ENCODE measurements at regions not wholly inside any gene's neighbourhood (a gene's known extent, or its start where the extent isn't known, plus 50 kb on each side); places are given as distances from the start of the nearest gene placed in this dataset.

DNA sequence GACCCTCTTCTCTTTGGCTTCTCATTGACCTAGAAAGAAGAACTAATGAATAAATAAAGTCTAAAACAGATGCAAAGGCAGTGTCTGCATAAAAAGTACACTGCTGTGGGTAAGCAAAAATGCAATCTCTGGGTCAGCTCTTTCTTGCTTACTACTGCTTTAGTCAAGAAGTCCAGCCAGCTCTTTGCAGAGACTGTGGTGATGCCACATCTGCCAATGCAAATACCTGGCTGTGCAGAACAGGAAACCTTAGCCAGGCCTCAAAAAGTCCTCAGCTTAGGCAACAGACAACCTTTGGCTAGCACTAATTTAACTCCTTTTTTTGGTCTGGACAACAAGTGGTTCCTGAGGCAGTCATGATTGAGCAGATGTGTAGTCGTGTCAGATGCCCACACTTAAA, 73.6 kb upstream of the RND3 start:
- no peak overlapping the region for H3K27ac Mint-ChIP-seq
- H3K56ac ChIP-seq (ENCODE audit: insufficient read length, low read depth, low read length), result no peak overlapping the region
- H3K23me2 ChIP-seq (ENCODE audit: insufficient read length, low read depth, low read length, poor library complexity, severe bottlenecking), result no peaks in the 10 kb centered on the region
- H3K79me2 ChIP-seq (ENCODE audit: insufficient read depth, low read length), result no peaks in the 10 kb centered on the region
- no peak overlapping the region for H2BK5ac ChIP-seq (ENCODE audit: insufficient read length, low read length)
- H3K27ac ChIP-seq (ENCODE audit: insufficient read length, low read depth, low read length), result no peak overlapping the region
- no peak overlapping the region for H2AFZ ChIP-seq (ENCODE audit: low read length)
- H3K14ac ChIP-seq (ENCODE audit: insufficient read depth, low read length), result no peak overlapping the region
- H3K4me2 ChIP-seq (ENCODE audit: insufficient read depth, insufficient read length, low read length), result no peak overlapping the region
- no peak overlapping the region for H3K18ac ChIP-seq (ENCODE audit: insufficient read length, low read depth, low read length)
- DNase-seq, result no peak
- no peak overlapping the region for H4K91ac ChIP-seq (ENCODE audit: insufficient read length, low read depth, low read length)
- H3K27me3 ChIP-seq (ENCODE audit: insufficient read depth, low read length), result no peaks in the 10 kb centered on the region
- H2AK5ac ChIP-seq (ENCODE audit: insufficient read length, low read length), result no peak overlapping the region
- H2BK12ac ChIP-seq (ENCODE audit: insufficient read length, low read depth, low read length), result no peak overlapping the region
- H4K20me1 ChIP-seq (ENCODE audit: control insufficient read depth, insufficient read depth, insufficient read length), result no peaks in the 10 kb centered on the region
- no peaks in the 10 kb centered on the region for H3K36me3 Mint-ChIP-seq (ENCODE audit: insufficient read depth in 1 of 3, low read depth in 3 of 3)
- no peaks in the 10 kb centered on the region for H3K4me1 ChIP-seq (ENCODE audit: insufficient read depth, low read length)
- H3K4ac ChIP-seq (ENCODE audit: low read depth, low read length), result no peak overlapping the region
- peaks cover 9 to 11% of the 10 kb centered on the region in 2 experiments for H3K4me1 Mint-ChIP-seq
- no peaks in the 10 kb centered on the region; a peak in 1 of 5 replicates for H3K9me3 Mint-ChIP-seq
- H3K4me3 Mint-ChIP-seq, result no peak overlapping the region
- no peak overlapping the region for H3K9ac ChIP-seq (ENCODE audit: extremely low read depth, insufficient read length, low read length)
- no peak overlapping the region for H2BK20ac ChIP-seq (ENCODE audit: low read depth, low read length, poor library complexity, severe bottlenecking)
- no peak overlapping the region for H2BK120ac ChIP-seq (ENCODE audit: low read depth, low read length, poor library complexity, severe bottlenecking)
- no peak overlapping the region for H2BK15ac ChIP-seq (ENCODE audit: low read depth, low read length)
- no peak overlapping the region for H4K5ac ChIP-seq (ENCODE audit: insufficient read length, low read depth, low read length)
- no CpG with 5 or more reads among the region's 1 CpG for WGBS (ENCODE audit: extremely low coverage, insufficient read length, low lambda C conversion rate)
- no peak overlapping the region for H3K23ac ChIP-seq (ENCODE audit: insufficient read length, low read depth, low read length)
- H3T11ph ChIP-seq (ENCODE audit: low read length), result no peak overlapping the region
- H4K8ac ChIP-seq (replicated peaks; ENCODE audit: insufficient read length, low read depth, low read length), result no peak overlapping the region
- TF ChIP-seq CTCF (conservative IDR thresholded peaks at IDR 0.05), result no peak
- H3K79me1 ChIP-seq (ENCODE audit: insufficient read depth, low read depth, low read length, poor library complexity, severe bottlenecking), result no peaks in the 10 kb centered on the region
- no peaks in the 10 kb centered on the region for H3K9me3 ChIP-seq (ENCODE audit: control insufficient read depth, low read depth, low read length)
- no peaks in the 10 kb centered on the region for H3K27me3 Mint-ChIP-seq (ENCODE audit: low read depth)

Data from H9 (cell line).